ENCODE measurements at regions not wholly inside any gene's neighbourhood (a gene's known extent, or its start where the extent isn't known, plus 50 kb on each side); places are given as distances from the start of the nearest gene placed in this dataset.

DNA sequence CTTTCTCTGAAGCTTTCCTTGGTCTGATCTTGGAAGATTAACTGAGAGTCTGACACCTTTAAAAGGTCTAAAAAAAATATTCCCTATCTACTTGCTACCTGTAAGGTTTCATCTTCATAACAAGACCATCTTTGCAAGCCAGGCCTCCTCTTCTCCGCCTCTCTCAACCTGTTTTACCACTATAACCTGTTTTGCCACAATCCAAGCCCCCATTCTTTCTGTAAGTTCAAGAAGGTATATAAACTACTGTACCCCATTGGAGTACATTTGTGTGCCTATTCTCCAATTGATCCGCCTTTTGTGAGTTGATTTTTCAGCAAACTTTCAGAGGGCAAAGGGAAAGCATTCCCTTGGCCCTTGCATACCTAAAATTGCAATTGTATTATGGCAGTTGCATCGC lies 319.3 kb upstream of the NECTIN3 start:
- DNase-seq: no peak
- TF ChIP-seq POLR2A (IDR thresholded peaks at IDR 0.05; ENCODE audit: low read length) (no peak), GATA1 (IDR thresholded peaks at IDR 0.05; ENCODE audit: low read depth, low read length) (no peak)

DNA sequence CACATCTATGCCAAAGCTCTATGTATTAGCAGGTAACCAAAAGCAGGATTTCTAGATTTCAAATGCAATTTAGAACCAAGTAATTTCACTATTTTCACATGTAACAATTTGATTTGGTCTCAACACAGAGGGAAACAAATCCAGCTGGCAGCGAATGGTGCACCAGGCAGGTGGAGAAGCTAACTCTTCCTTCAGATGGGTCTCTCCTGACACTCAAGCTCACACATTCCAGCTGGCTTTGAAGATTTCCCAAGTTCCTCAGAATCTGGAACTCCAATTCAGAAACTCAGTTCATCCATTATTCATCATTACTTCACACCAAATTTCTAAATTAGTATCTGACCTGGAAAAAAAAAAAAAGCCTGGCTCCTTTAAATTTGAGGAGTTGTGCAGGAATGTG lies 318.1 kb upstream of the NECTIN3 start:
- DNase-seq: no peak
- TF ChIP-seq POLR2A (IDR thresholded peaks at IDR 0.05; ENCODE audit: low read length) (no peak), GATA1 (IDR thresholded peaks at IDR 0.05; ENCODE audit: low read depth, low read length) (no peak)

DNA sequence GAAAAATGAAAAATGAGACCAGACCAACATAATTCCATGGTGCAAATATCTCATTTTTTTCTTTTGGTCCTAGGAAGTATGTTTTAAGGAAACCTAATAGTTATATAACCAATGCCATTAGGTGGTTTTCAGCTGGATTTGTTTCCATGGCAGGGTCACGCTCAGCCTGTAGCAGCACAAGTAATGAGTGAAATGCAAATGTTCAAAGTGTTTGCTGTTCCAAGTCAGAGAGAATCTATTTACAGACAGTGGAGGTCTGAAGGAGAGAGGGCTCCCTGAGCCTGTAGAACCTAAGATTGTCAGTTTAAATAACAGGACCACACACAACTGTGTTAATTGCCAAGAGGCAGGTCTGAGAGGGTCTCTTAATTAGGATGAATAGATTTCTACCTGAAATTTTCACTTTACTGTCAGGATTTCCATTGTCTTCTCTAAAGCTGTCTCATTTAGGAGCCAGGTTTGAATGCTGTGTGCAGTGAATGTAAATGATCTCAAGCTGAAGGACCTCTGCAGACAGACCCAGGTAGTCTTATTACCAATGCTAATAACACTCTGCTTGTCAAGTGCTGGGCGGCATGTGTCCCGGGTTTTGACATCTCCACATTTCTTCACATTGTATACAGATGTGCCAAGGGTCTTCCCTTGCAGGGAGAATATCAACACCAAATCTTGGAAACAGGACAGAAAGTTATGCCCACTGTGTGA lies 317.3 kb upstream of the NECTIN3 start:
- no peak for TF ChIP-seq POLR2A (IDR thresholded peaks at IDR 0.05; ENCODE audit: low read length)
- no peak for TF ChIP-seq GATA1 (IDR thresholded peaks at IDR 0.05; ENCODE audit: low read depth, low read length)

DNA sequence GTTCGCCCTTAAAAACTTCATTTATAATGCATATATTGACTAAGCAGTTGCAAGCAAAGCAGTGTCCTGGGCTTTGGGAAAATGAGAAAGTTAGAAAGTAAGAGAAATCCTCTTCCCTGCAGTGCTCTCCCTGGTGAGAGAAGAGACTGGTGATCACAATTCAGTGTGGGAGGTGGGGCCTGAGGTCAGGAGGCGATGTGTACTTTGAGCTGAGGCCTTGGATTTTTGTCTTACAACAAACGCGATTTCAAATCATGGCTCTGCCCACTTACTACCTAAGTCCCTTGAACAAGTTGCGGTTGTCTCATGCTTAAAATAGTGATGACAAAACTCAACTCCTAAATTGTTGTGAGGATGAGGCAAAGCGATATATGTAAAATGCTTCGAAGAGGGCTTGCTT lies 316.3 kb upstream of the NECTIN3 start:
- TF ChIP-seq GATA1 (IDR thresholded peaks at IDR 0.05; ENCODE audit: low read depth, low read length): no peak
- no peak for TF ChIP-seq POLR2A (IDR thresholded peaks at IDR 0.05; ENCODE audit: low read length)
- DNase-seq: no peak

More for the DNA sequence above, 317.3 kb upstream of the NECTIN3 start:
- no peak for DNase-seq

DNA sequence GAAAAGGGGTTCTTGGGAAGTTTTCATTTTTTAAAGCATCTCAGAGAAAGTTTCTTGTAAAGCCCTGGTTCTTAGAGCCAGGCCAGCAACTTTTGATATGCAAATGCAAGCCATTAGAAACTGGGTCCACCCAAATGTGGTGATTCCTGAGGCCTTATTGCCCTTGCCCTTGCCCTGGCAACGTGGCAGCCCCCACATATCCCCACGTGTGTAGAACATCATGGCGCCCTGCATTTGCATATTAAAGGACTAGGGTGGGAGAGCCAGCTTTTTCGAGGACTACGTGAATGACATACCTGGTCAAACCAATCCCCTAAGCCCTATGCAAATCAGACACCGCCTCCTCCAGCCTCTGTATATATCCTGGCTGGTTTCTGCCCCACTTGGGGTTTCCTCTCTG lies 314.9 kb upstream of the NECTIN3 start:
- no peak for DNase-seq
- no peak for TF ChIP-seq GATA1 (IDR thresholded peaks at IDR 0.05; ENCODE audit: low read depth, low read length)
- no peak for TF ChIP-seq POLR2A (IDR thresholded peaks at IDR 0.05; ENCODE audit: low read length)

GRCh38 chr3:110758208-110758607 lies 313.4 kb upstream of the NECTIN3 start:
- DNase-seq: no peak
- TF ChIP-seq POLR2A (IDR thresholded peaks at IDR 0.05; ENCODE audit: low read length) (no peak), GATA1 (IDR thresholded peaks at IDR 0.05; ENCODE audit: low read depth, low read length) (no peak)

GRCh38 chr3:110767156-110767555 lies 304.5 kb upstream of the NECTIN3 start:
- no peak for TF ChIP-seq GATA1 (IDR thresholded peaks at IDR 0.05; ENCODE audit: low read depth, low read length)
- no peak for TF ChIP-seq POLR2A (IDR thresholded peaks at IDR 0.05; ENCODE audit: low read length)
- no peak for DNase-seq

DNA sequence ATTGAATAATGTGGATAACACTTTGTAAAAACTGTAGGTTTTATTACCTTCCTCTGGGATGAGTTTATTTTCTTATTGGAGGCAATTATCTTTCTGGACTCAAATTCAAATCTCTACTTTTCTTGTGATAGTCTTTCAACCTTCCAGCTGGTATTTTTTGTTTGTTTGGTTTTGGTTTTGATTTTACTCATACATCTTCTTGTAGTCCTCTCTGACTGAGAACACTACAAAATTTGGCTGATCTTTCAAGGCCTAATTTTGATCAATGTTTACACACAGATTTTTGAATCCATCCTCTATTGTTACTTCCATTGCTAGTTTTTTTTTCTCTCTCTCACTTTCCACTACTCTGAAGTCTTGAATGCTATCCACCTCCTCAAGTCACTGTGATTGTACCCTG lies 303.8 kb upstream of the NECTIN3 start:
- TF ChIP-seq POLR2A (IDR thresholded peaks at IDR 0.05; ENCODE audit: low read length) (no peak), GATA1 (IDR thresholded peaks at IDR 0.05; ENCODE audit: low read depth, low read length) (no peak)
- no peak for DNase-seq

GRCh38 chr3:110773413-110773954 lies 298.1 kb upstream of the NECTIN3 start:
- no peak for DNase-seq
- TF ChIP-seq GATA1 (IDR thresholded peaks at IDR 0.05; ENCODE audit: low read depth, low read length) (no peak), POLR2A (IDR thresholded peaks at IDR 0.05; ENCODE audit: low read length) (no peak)

GRCh38 chr3:110774496-110775265 lies 296.9 kb upstream of the NECTIN3 start:
- no peak for TF ChIP-seq GATA1 (IDR thresholded peaks at IDR 0.05; ENCODE audit: low read depth, low read length)
- TF ChIP-seq POLR2A (IDR thresholded peaks at IDR 0.05; ENCODE audit: low read length): no peak
- no peak for DNase-seq

DNA sequence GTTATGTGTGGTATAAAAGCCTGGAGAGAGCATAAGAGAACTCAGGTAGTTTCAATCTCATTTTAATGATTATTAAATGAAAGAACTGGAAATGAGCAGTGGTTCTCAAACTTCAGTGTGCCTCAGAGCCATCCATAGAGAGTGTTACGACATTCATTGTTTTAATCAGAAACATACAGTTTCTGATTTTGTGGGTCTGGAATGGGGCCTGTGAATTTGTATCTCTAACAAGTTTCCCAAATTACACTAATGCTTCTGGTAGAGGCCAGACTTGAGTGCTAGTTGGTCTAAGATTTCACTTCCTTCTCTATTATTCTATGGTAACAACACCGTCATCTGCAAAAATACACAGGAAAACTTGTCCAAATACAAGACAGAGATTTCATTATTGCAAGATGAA lies 292.0 kb upstream of the NECTIN3 start:
- no peak for DNase-seq
- TF ChIP-seq GATA1 (IDR thresholded peaks at IDR 0.05; ENCODE audit: low read depth, low read length): no peak
- TF ChIP-seq POLR2A (IDR thresholded peaks at IDR 0.05; ENCODE audit: low read length): no peak

DNA sequence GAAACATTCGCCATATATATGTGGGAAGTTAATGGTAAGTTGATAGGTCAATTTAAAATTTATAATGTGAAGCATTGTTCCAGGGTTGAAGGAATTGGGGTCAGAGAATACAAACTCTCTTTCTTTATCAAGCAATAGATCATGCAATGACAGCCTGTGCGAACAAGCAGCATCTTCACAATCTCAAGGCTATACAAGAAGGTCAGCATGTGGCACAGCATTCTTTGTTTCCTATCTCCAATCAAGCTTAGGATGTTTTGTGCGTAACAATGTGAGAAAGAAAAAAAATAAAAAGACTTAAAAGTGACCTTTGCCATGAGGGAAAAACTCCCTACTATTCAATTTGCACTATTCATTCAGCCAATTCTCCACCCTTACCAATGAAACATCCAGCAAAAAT lies 288.1 kb upstream of the NECTIN3 start:
- no peak for TF ChIP-seq GATA1 (IDR thresholded peaks at IDR 0.05; ENCODE audit: low read depth, low read length)
- no peak for TF ChIP-seq POLR2A (IDR thresholded peaks at IDR 0.05; ENCODE audit: low read length)
- DNase-seq: no peak

DNA sequence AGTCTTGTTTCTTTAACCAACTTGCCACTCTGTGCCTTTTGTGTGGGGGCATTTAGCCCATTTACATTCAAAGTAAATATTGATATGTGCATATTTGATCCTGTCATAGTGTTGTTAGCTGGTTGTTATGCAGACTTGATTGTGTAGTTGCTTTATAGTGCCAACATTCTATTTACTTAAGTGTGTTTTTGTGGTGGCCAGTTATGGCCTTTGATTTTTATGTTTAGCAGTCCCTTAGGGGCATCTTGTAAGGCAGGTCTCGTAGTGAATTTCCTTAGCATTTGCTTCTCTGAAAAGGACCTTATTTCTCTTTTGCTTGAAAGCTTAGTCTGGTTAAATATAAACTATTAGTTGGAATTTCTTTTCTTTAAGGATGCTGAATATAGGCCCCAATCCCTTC lies 282.8 kb upstream of the NECTIN3 start:
- TF ChIP-seq GATA1 (IDR thresholded peaks at IDR 0.05; ENCODE audit: low read depth, low read length) (no peak), POLR2A (IDR thresholded peaks at IDR 0.05; ENCODE audit: low read length) (no peak)
- no peak for DNase-seq

DNA sequence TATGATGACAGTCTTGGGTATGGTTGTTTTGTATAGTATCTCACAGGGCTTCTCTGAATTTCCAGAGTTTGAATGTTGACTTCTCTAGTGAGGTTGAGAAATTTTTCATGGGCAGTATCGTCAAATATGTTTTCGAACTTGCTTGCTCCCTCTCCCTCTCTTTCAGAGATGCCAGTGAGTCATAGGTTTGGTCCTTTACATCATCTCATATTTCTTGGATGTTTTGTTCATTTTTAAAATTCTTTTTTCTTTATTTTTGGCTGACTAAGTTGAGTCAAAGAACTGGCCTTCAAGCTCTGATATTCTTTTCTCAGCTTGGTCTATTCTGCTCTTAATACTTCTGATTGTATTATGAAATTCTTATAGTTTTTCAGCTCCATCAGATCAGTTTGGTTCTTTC lies 282.3 kb upstream of the NECTIN3 start:
- TF ChIP-seq POLR2A (IDR thresholded peaks at IDR 0.05; ENCODE audit: low read length): no peak
- no peak for TF ChIP-seq GATA1 (IDR thresholded peaks at IDR 0.05; ENCODE audit: low read depth, low read length)
- no peak for DNase-seq

DNA sequence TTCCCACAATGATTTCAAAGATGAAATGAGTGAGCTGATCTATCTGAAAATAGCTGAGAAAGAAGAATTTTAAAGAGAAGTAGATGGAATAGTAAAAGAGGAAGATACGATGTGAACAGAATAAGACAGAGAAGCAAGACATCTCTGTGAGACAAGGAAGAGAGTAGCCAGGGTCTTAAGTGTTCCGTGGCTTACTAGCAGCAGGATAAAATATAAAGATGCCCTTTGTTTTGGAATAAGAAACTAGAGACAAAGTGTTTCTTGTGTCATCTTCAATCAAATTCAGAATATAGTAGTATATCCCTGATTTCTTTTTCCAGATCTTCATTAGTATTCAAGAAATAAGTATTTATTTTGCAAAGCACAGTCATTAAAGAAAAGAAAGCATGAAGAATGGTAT lies 281.0 kb upstream of the NECTIN3 start:
- no peak for TF ChIP-seq GATA1 (IDR thresholded peaks at IDR 0.05; ENCODE audit: low read depth, low read length)
- no peak for TF ChIP-seq POLR2A (IDR thresholded peaks at IDR 0.05; ENCODE audit: low read length)

More for the DNA sequence above, 281.0 kb upstream of the NECTIN3 start:
- DNase-seq: no peak

Measured in erythroblast (primary cell).